MCF 10A (cell line): ENCODE measurements at regions not wholly inside any gene's neighbourhood (a gene's known extent, or its start where the extent isn't known, plus 50 kb on each side); places are given as distances from the start of the nearest gene placed in this dataset.
A peak's percentile ranks its signal among the peaks of the same experiment; 100 is the strongest.

Experiments
- BruUV-seq: library from RNA; stranded (reverse); fragments of 400-500 nt; replicated peaks from 2 replicates; lab custom pipeline; 2021; lab: Mats Ljungman, UMichigan
- CTCF ChIA-PET: fragments of 300-600 bp; sonication (Branson Sonifier 250); formaldehyde crosslinking; extraction: SDS; loops from one replicate; lab custom pipeline; 2021; ENCODE audit warnings: antibody characterized with exemption, inconsistent platforms; lab: Yijun Ruan, JAX
- POLR2A ChIA-PET: fragments of 300-600, 350-650 bp; sonication (Branson Sonifier 250); formaldehyde crosslinking; extraction: SDS; loops from one replicate; lab custom pipeline; 2020; ENCODE audit warnings: antibody characterized with exemption, inconsistent platforms; lab: Yijun Ruan, JAX
- DNase-seq: peaks from one replicate; pipeline ENCODE4 v3.0.0-alpha.2; 2018; ENCODE audit not compliant: unreplicated experiment
- H3K27ac Mint-ChIP-seq: one replicate; pipeline ENCODE4 v1.8.0; 2022; ENCODE audit warnings: mild to moderate bottlenecking, low read depth, mixed read lengths; ENCODE audit not compliant: unreplicated experiment
- H3K27me3 Mint-ChIP-seq: one replicate; pipeline ENCODE4 v1.8.0; 2022; ENCODE audit warnings: mixed read lengths; ENCODE audit not compliant: insufficient read depth, unreplicated experiment
- H3K36me3 Mint-ChIP-seq: one replicate; pipeline ENCODE4 v1.8.0; 2022; ENCODE audit warnings: mild to moderate bottlenecking, moderate library complexity, mixed read lengths; ENCODE audit not compliant: insufficient read depth, unreplicated experiment
- H3K4me1 Mint-ChIP-seq: one replicate; pipeline ENCODE4 v1.8.0; 2022; ENCODE audit warnings: mixed read lengths; ENCODE audit not compliant: insufficient read depth, unreplicated experiment
- H3K4me3 Mint-ChIP-seq: one replicate; pipeline ENCODE4 v1.8.0; 2022; ENCODE audit warnings: mild to moderate bottlenecking, moderate library complexity, mixed read lengths; ENCODE audit not compliant: unreplicated experiment
- H3K9me3 Mint-ChIP-seq: one replicate; pipeline ENCODE4 v1.8.0; 2022; ENCODE audit warnings: mixed read lengths; ENCODE audit not compliant: unreplicated experiment
- CTCF ChIP-seq: fragments of 200-600 bp; IDR thresholded peaks from one replicate; pipeline ENCODE4 v1.8.0; 2022; ENCODE audit warnings: antibody characterized with exemption, mild to moderate bottlenecking; ENCODE audit not compliant: unreplicated experiment
- intact Hi-C: fragments of 100-400 bp; cut with micrococcal nuclease; formaldehyde crosslinking; loops from 2 replicates; pipeline ENCODE4 v1.14.1; 2022

- ChIA-PET POLR2A (no interaction called here), CTCF (interaction anchor here (0.6 kb wide), 1 partner anchor 10 kb away, joined by 3 read pairs; no protein-coding TSS in a partner anchor)
- Mint-ChIP-seq H3K4me1 (no peaks in the 10 kb centered on the region), H3K36me3 (no peaks in the 10 kb centered on the region), H3K4me3 (no peak overlapping the region), H3K9me3 (no peaks in the 10 kb centered on the region), H3K27me3 (peaks cover 75% of the 10 kb centered on the region), H3K27ac (no peak overlapping the region)
- intact Hi-C loops = no loop called here
- no peak for TF ChIP-seq CTCF
- no peak for DNase-seq
- BruUV-seq = no TSS peak
These were observed 648.8 kb downstream of the NXPH1 start for GRCh38 chr7:9082203-9082602.

- ChIA-PET POLR2A (no interaction called here), CTCF (interaction anchor here (0.6 kb wide), 1 partner anchor 183 kb away, joined by 3 read pairs; no protein-coding TSS in a partner anchor)
- Mint-ChIP-seq H3K27ac (no peak overlapping the region), H3K36me3 (no peaks in the 10 kb centered on the region), H3K4me3 (no peak overlapping the region), H3K9me3 (no peaks in the 10 kb centered on the region), H3K27me3 (peaks cover 67% of the 10 kb centered on the region), H3K4me1 (no peaks in the 10 kb centered on the region)
- TF ChIP-seq CTCF = no peak
- no TSS peak for BruUV-seq
- intact Hi-C loops = no loop called here
- DNase-seq = no peak
These were observed 650.4 kb downstream of the NXPH1 start for GRCh38 chr7:9083837-9084236.

- CTCF ChIA-PET = interaction anchor here (0.7 to 1.6 kb wide), 9 partner anchors 8 to 681 kb away, joined by 3 to 7 read pairs (median 4); no protein-coding TSS in a partner anchor
- Mint-ChIP-seq H3K27ac (no peak overlapping the region), H3K4me3 (no peak overlapping the region), H3K4me1 (no peaks in the 10 kb centered on the region), H3K9me3 (no peaks in the 10 kb centered on the region), H3K27me3 (peaks cover under 1% of the 10 kb centered on the region), H3K36me3 (no peaks in the 10 kb centered on the region)
- peak; percentile 52 for TF ChIP-seq CTCF
- DNase-seq = peak; percentile 53
- intact Hi-C loops = loop anchor here (1.0 kb wide), 1 partner anchor 654 kb away; no protein-coding TSS in a partner anchor
- POLR2A ChIA-PET = no interaction called here
- no TSS peak for BruUV-seq
These were observed 657.9 kb downstream of the NXPH1 start for GRCh38 chr7:9091282-9091681.

GRCh38 chr7:9097565-9098060 is 664.2 kb downstream of the NXPH1 start:
- Mint-ChIP-seq H3K9me3 (no peaks in the 10 kb centered on the region), H3K4me1 (peaks cover 6% of the 10 kb centered on the region), H3K27ac (peak overlapping the region; percentile 53), H3K27me3 (no peaks in the 10 kb centered on the region), H3K4me3 (no peak overlapping the region), H3K36me3 (no peaks in the 10 kb centered on the region)
- ChIA-PET POLR2A (interaction anchor here (0.9 kb wide), 1 partner anchor 17 kb away, joined by 3 read pairs; no protein-coding TSS in a partner anchor), CTCF (interaction anchor here (0.6 to 1.0 kb wide), 2 partner anchors 9 to 663 kb away, joined by 3 read pairs; no protein-coding TSS in a partner anchor)
- TF ChIP-seq CTCF = no peak
- DNase-seq = peak; percentile 25
- BruUV-seq = no TSS peak
- intact Hi-C loops = no loop called here
